ENCODE measurements at regions not wholly inside any gene's neighbourhood (a gene's known extent, or its start where the extent isn't known, plus 50 kb on each side); places are given as distances from the start of the nearest gene placed in this dataset.

- TF ChIP-seq POLR2A (IDR thresholded peaks at IDR 0.05) (no peak), CTCF (IDR thresholded peaks at IDR 0.05) (no peak)
Measured at GRCh38 chr7:25638068-25638467, 409.8 kb upstream of the NPVF start.

Measured in testis (tissue), 2 donors.